ENCODE measurements at regions not wholly inside any gene's neighbourhood (a gene's known extent, or its start where the extent isn't known, plus 50 kb on each side); places are given as distances from the start of the nearest gene placed in this dataset.

DNA sequence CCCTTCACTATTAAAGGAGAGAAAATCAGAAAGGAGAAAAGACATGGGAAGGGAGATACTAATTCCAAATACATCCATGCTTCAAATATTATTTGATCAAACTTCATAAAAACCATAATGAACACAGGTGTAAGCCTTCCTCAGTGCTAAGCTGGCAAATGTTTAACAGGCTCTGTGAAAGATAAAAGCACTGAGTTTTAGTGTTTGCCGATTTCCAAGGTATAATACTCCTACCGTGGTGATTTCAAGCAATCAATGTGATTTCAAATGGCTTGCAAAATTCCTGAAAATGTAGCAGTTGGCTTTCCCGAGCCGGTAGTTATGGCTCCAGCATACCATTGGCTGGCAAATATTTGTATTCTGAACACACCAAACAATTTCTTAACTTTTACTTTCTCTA lies 732.3 kb upstream of the GOLIM4 start:
- TF ChIP-seq, protein P1, sequence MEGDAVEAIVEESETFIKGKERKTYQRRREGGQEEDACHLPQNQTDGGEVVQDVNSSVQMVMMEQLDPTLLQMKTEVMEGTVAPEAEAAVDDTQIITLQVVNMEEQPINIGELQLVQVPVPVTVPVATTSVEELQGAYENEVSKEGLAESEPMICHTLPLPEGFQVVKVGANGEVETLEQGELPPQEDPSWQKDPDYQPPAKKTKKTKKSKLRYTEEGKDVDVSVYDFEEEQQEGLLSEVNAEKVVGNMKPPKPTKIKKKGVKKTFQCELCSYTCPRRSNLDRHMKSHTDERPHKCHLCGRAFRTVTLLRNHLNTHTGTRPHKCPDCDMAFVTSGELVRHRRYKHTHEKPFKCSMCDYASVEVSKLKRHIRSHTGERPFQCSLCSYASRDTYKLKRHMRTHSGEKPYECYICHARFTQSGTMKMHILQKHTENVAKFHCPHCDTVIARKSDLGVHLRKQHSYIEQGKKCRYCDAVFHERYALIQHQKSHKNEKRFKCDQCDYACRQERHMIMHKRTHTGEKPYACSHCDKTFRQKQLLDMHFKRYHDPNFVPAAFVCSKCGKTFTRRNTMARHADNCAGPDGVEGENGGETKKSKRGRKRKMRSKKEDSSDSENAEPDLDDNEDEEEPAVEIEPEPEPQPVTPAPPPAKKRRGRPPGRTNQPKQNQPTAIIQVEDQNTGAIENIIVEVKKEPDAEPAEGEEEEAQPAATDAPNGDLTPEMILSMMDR (IDR thresholded peaks at IDR 0.05; ENCODE audit: low read length), result no peak
- TF ChIP-seq EZH2 (IDR thresholded peaks at IDR 0.05; ENCODE audit: borderline replicate concordance, low read length), result no peak
